Mammary epithelial cell (primary cell): ENCODE measurements at regions not wholly inside any gene's neighbourhood (a gene's known extent, or its start where the extent isn't known, plus 50 kb on each side); places are given as distances from the start of the nearest gene placed in this dataset.

Experiments used
- CTCF ChIP-seq, 2 donors: IDR thresholded peaks in 1 of 2; conservative IDR thresholded peaks in 1 of 2; 2 replicates each; pipeline ENCODE4 v1.5.1; 2011 to 2012; ENCODE audit warnings: inconsistent platforms in 2 of 2, low read length in 2 of 2, mild to moderate bottlenecking in 2 of 2, control low read depth in 1 of 2, low read depth in 1 of 2; ENCODE audit not compliant: insufficient read depth in 1 of 2; ENCODE audit errors: extremely low read depth in 1 of 2
- EZH2 ChIP-seq: IDR thresholded peaks from 2 replicates; pipeline ENCODE4 v1.6.1; 2012; ENCODE audit warnings: low read length, inconsistent platforms, borderline replicate concordance

GRCh38 chr11:32262367-32262766 is 171.5 kb downstream of the RCN1 start:
- TF ChIP-seq CTCF (conservative IDR thresholded peaks at IDR 0.05 in 1 of 2, IDR thresholded peaks at IDR 0.05 in 1 of 2; ENCODE audit: extremely low read depth in 1 of 2, insufficient read depth in 1 of 2, low read depth in 1 of 2, low read length in 2 of 2) (no peak), EZH2 (no peak)
